Thoracic aorta (tissue), 2 donors: ENCODE measurements at regions not wholly inside any gene's neighbourhood (a gene's known extent, or its start where the extent isn't known, plus 50 kb on each side); places are given as distances from the start of the nearest gene placed in this dataset.

Source experiments
- ATAC-seq: fragments of 150-250 bp; one replicate; pipeline ENCODE4 v1.8.0; 2017; ENCODE audit warnings: low read depth; ENCODE audit not compliant: insufficient number of reproducible peaks, low FRiP score
- DNase-seq: peaks from one replicate; pipeline ENCODE4 v3.0.0-alpha.2; 2020; ENCODE audit warnings: low spot score
- H3K27ac ChIP-seq, 2 donors: fragments of 200-600 bp; sonication (generic); 1 replicate in 1 of 2; 2 replicates in 1 of 2; pipeline ENCODE4 v1.5.1; 2016; ENCODE audit warnings: mild to moderate bottlenecking in 2 of 2, moderate library complexity in 2 of 2
- H3K27me3 ChIP-seq: fragments of 200-600 bp; sonication (generic); replicated peaks from 2 replicates; pipeline ENCODE4 v1.6.0; 2016; ENCODE audit warnings: mild to moderate bottlenecking; ENCODE audit not compliant: insufficient read depth
- H3K36me3 ChIP-seq: fragments of 200-600 bp; sonication (generic); one replicate; pipeline ENCODE4 v1.5.1; 2016
- H3K4me1 ChIP-seq, 2 donors: fragments of 200-600 bp; sonication (generic); 1 replicate in 1 of 2; 2 replicates in 1 of 2; pipeline versions ENCODE4 v1.5.1 to v1.6.0; 2016; ENCODE audit warnings: low read depth in 2 of 2, mild to moderate bottlenecking in 1 of 2; ENCODE audit not compliant: control insufficient read depth in 1 of 2
- H3K4me3 ChIP-seq: fragments of 200-600 bp; sonication (generic); 2 replicates; pipeline ENCODE4 v1.5.1; 2016; ENCODE audit warnings: mild to moderate bottlenecking
- H3K9me3 ChIP-seq: fragments of 200-600 bp; sonication (generic); 2 replicates; pipeline ENCODE4 v1.5.1; 2016
- TF ChIP-seq, protein P1 (sequence below): fragments of 200-600 bp; sonication (generic); IDR thresholded peaks from one replicate; pipeline ENCODE4 v1.5.1; 2019; ENCODE audit warnings: antibody characterized with exemption

DNA sequence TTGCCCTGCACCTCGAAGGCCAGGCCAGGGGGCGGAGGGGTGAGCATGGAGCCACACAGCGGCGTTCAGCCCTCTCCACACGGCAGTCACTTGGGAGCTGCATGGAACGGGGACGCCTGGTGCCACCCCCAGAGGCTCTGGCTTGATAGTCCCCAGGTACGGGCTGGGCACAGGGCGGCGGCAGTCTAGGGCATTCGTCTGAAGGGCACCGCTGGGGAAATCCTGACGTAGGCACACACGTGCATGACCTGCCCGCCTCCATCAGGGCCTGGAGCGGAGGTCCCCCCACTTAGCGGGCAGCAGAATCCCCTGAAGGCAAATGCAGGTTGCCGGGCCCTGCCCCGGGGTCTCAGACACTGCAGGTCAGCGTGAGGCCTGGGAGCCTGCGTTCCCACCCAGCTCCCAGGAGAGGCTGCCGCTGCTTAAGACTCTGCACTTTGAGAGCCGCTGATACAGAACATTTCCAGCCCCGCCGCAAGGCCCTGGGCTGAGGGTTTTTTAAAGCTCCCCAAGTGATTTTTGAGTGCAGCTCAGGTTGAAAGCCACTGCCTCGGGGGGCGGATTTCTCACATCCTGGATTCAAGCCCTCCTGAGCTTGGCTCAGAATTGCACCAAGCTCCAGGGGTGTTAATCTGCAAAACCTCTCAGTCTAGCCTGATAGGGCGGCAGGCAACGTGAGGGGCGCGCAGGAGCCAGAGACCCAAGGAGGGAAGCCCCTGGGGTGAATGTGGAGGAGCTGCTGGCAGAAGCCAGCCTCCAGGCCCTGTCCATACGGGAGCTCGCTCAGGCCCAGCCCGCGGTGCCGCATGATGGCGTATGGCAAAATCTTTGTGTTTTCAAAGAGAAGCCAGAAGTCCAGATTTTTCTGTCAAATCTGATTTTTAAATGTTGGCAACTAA is 182.3 kb upstream of the GSE1 start:
- Histone ChIP-seq H3K4me1 (peaks cover 0 to 2% of the 10 kb centered on the region in 2 donors), H3K9me3 (no peaks in the 10 kb centered on the region)

GRCh38 chr16:85431431-85432124 is 181.5 kb upstream of the GSE1 start:
- Histone ChIP-seq H3K4me1 (peaks cover 4 to 10% of the 10 kb centered on the region in 2 donors), H3K27me3 (no peaks in the 10 kb centered on the region), H3K36me3 (no peaks in the 10 kb centered on the region), H3K27ac (no peak overlapping the region), H3K4me3 (no peak overlapping the region), H3K9me3 (no peaks in the 10 kb centered on the region)
- TF ChIP-seq, protein P1, sequence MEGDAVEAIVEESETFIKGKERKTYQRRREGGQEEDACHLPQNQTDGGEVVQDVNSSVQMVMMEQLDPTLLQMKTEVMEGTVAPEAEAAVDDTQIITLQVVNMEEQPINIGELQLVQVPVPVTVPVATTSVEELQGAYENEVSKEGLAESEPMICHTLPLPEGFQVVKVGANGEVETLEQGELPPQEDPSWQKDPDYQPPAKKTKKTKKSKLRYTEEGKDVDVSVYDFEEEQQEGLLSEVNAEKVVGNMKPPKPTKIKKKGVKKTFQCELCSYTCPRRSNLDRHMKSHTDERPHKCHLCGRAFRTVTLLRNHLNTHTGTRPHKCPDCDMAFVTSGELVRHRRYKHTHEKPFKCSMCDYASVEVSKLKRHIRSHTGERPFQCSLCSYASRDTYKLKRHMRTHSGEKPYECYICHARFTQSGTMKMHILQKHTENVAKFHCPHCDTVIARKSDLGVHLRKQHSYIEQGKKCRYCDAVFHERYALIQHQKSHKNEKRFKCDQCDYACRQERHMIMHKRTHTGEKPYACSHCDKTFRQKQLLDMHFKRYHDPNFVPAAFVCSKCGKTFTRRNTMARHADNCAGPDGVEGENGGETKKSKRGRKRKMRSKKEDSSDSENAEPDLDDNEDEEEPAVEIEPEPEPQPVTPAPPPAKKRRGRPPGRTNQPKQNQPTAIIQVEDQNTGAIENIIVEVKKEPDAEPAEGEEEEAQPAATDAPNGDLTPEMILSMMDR: no peak
- no peak for DNase-seq
- no peak for ATAC-seq

More for the DNA sequence above, 182.3 kb upstream of the GSE1 start:
- TF ChIP-seq, protein P1: no peak
- Histone ChIP-seq H3K27ac (no peak overlapping the region), H3K27me3 (no peaks in the 10 kb centered on the region), H3K36me3 (no peaks in the 10 kb centered on the region), H3K4me3 (no peak overlapping the region)
- DNase-seq (no peak), ATAC-seq (no peak)

- H3K9me3 ChIP-seq: no peaks in the 10 kb centered on the region
Observed at GRCh38 chr16:85432606-85433005, 180.5 kb upstream of the GSE1 start.

DNA sequence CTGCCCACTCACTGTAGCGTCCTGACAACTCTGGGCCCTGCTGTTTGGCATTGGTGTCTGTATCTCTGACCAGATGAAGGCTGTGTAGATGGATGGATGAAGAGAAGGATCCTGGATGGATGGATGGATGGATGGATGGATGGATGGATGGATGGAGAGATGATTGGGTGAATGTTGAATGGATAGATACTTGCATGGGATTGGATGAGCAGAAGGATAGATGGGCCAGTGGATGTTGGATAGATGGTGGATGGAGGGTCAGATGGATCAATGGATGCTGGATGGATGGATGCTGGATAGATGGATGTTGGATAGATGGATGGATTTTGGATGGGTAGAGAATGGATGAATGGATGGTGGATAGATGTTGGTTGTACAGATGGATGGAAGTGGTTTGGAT is 179.6 kb upstream of the GSE1 start:
- TF ChIP-seq, protein P1: no peak
- Histone ChIP-seq H3K27ac (no peak overlapping the region), H3K9me3 (no peaks in the 10 kb centered on the region), H3K27me3 (no peaks in the 10 kb centered on the region), H3K4me1 (peaks cover 15 to 22% of the 10 kb centered on the region in 2 donors), H3K4me3 (no peak overlapping the region), H3K36me3 (no peaks in the 10 kb centered on the region)
- no peak for ATAC-seq
- no peak for DNase-seq

More at GRCh38 chr16:85432606-85433005, 180.5 kb upstream of the GSE1 start:
- Histone ChIP-seq H3K27ac (no peak overlapping the region), H3K4me3 (no peak overlapping the region), H3K4me1 (peaks cover 15 to 21% of the 10 kb centered on the region in 2 donors), H3K27me3 (no peaks in the 10 kb centered on the region), H3K36me3 (no peaks in the 10 kb centered on the region)
- TF ChIP-seq, protein P1: no peak
- ATAC-seq: no peak
- no peak for DNase-seq

DNA sequence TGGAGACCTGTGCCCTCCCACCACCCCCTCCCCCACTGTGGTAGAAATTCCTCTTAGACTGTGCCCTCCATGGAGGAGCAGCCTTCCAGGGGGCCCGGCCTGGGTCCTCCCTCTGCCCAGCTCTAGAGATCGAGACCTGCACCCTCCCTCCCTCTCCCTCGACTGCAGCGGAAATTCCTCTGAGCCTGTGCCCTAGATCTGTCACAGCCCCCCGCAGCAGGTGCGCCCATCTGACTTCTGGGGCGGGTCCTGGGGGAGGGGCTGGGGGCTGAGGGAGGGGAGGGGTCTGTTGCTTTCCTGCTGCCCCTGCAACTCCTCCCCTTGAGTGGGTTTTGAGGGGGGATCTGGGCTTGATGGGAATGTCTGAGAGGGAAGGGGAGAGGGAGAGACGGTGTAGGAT is 177.8 kb upstream of the GSE1 start:
- Histone ChIP-seq H3K4me1 (peaks cover 15 to 22% of the 10 kb centered on the region in 2 donors), H3K9me3 (no peaks in the 10 kb centered on the region), H3K27ac (no peak overlapping the region), H3K36me3 (no peaks in the 10 kb centered on the region), H3K4me3 (no peak overlapping the region), H3K27me3 (no peaks in the 10 kb centered on the region)
- ATAC-seq: no peak
- TF ChIP-seq, protein P1: no peak
- DNase-seq: no peak
